Trophoblast cell (in vitro differentiated cells and primary cell): ENCODE measurements at regions not wholly inside any gene's neighbourhood (a gene's known extent, or its start where the extent isn't known, plus 50 kb on each side); places are given as distances from the start of the nearest gene placed in this dataset.

ENCODE experiments used
- DNase-seq, 2 donors: peaks; one replicate each; pipeline ENCODE4 v3.0.0-alpha.2; 2016
- H2AFZ ChIP-seq: 2 replicates; pipeline ENCODE4 v1.6.1; 2013; ENCODE audit warnings: low read length, moderate library complexity, mild to moderate bottlenecking; ENCODE audit not compliant: insufficient read depth, poor library complexity
- H2AK5ac ChIP-seq: 2 replicates; pipeline ENCODE4 v1.6.1; 2013; ENCODE audit warnings: mild to moderate bottlenecking, low read length
- H2BK120ac ChIP-seq: 2 replicates; pipeline ENCODE4 v1.6.1; 2013; ENCODE audit warnings: low read length, mild to moderate bottlenecking, moderate library complexity; ENCODE audit not compliant: insufficient read depth, poor library complexity
- H2BK12ac ChIP-seq: 2 replicates; pipeline ENCODE4 v1.6.1; 2013; ENCODE audit warnings: mild to moderate bottlenecking, low read length, moderate library complexity
- H2BK5ac ChIP-seq: 2 replicates; pipeline ENCODE4 v1.6.1; 2013; ENCODE audit warnings: low read length, low read depth, moderate library complexity, mild to moderate bottlenecking; ENCODE audit not compliant: poor library complexity
- H3K14ac ChIP-seq: 2 replicates; pipeline ENCODE4 v1.6.1; 2013; ENCODE audit warnings: mild to moderate bottlenecking, low read length
- H3K18ac ChIP-seq: 2 replicates; pipeline ENCODE4 v1.6.1; 2013; ENCODE audit warnings: mild to moderate bottlenecking, low read length
- H3K23ac ChIP-seq: 2 replicates; pipeline ENCODE4 v1.6.1; 2013; ENCODE audit warnings: low read length
- H3K27ac ChIP-seq: 2 replicates; pipeline ENCODE4 v1.5.1; 2013; ENCODE audit warnings: low read depth, mild to moderate bottlenecking, inconsistent platforms, low read length, moderate library complexity
- H3K27me3 ChIP-seq: 2 replicates; pipeline ENCODE4 v1.6.1; 2013; ENCODE audit warnings: inconsistent platforms, mild to moderate bottlenecking, low read length, moderate library complexity; ENCODE audit not compliant: insufficient read depth
- H3K36me3 ChIP-seq, 2 experiments: 1 replicate in 1 of 2; 2 replicates in 1 of 2; pipeline ENCODE4 v1.6.1; 2013; ENCODE audit warnings: low read length in 2 of 2, mild to moderate bottlenecking in 2 of 2, moderate library complexity in 1 of 2; ENCODE audit not compliant: insufficient read depth in 2 of 2, control insufficient read depth in 1 of 2
- H3K4ac ChIP-seq: 2 replicates; pipeline ENCODE4 v1.6.1; 2013; ENCODE audit warnings: low read depth, mild to moderate bottlenecking, low read length, moderate library complexity
- H3K4me1 ChIP-seq, 2 experiments: 1 replicate in 1 of 2; 2 replicates in 1 of 2; pipeline ENCODE4 v1.6.1; 2013; ENCODE audit warnings: low read length in 2 of 2, mild to moderate bottlenecking in 2 of 2, moderate library complexity in 1 of 2; ENCODE audit not compliant: insufficient read depth in 2 of 2, control insufficient read depth in 1 of 2
- H3K4me2 ChIP-seq: 2 replicates; pipeline ENCODE4 v1.6.1; 2013; ENCODE audit warnings: inconsistent platforms, mild to moderate bottlenecking, low read length, moderate library complexity
- H3K4me3 ChIP-seq: 2 replicates; pipeline ENCODE4 v1.5.1; 2013; ENCODE audit warnings: mild to moderate bottlenecking, low read depth, low read length, inconsistent platforms
- H3K79me1 ChIP-seq: one replicate; pipeline ENCODE4 v1.6.1; 2013; ENCODE audit warnings: low read length
- H3K79me2 ChIP-seq: 2 replicates; pipeline ENCODE4 v1.6.1; 2013; ENCODE audit warnings: low read length, mild to moderate bottlenecking; ENCODE audit not compliant: control insufficient read depth, insufficient read depth, poor library complexity
- H3K9ac ChIP-seq: 2 replicates; pipeline ENCODE4 v1.6.1; 2013; ENCODE audit warnings: mild to moderate bottlenecking, low read length
- H3K9me3 ChIP-seq: 2 replicates; pipeline ENCODE4 v1.6.1; 2013; ENCODE audit warnings: low read depth, mild to moderate bottlenecking, control low read depth, inconsistent platforms, low read length; ENCODE audit not compliant: insufficient read depth
- H4K12ac ChIP-seq: 2 replicates; pipeline ENCODE4 v1.6.1; 2013; ENCODE audit warnings: low read depth, mild to moderate bottlenecking, low read length, moderate library complexity
- H4K8ac ChIP-seq: 2 replicates; pipeline ENCODE4 v1.6.1; 2013; ENCODE audit warnings: low read depth, mild to moderate bottlenecking, low read length, moderate library complexity
- H4K91ac ChIP-seq: one replicate; pipeline ENCODE4 v1.6.1; 2013; ENCODE audit warnings: low read depth, mild to moderate bottlenecking, low read length, moderate library complexity
- WGBS: extraction: QIAGEN DNeasy Blood & Tissue Kit; methylation state at CpG from one replicate; pipeline ENCODE4 v1.1.7; 2013; ENCODE audit warnings: missing lambda C conversion rate; ENCODE audit not compliant: insufficient read length, insufficient coverage; ENCODE audit errors: extremely low coverage; 5-methylcytosine and 5-hydroxymethylcytosine counted together

- no peaks in the 10 kb centered on the region for H3K79me1 ChIP-seq
- H4K8ac ChIP-seq = no peak overlapping the region
- peaks cover 0 to 2% of the 10 kb centered on the region in 2 experiments for H3K4me1 ChIP-seq
- H3K27ac ChIP-seq = no peak overlapping the region
- H3K4ac ChIP-seq = no peak overlapping the region
- no peak overlapping the region for H3K18ac ChIP-seq
- H3K23ac ChIP-seq = no peak overlapping the region
- no peak overlapping the region for H2AK5ac ChIP-seq
- no peaks in the 10 kb centered on the region for H3K36me3 ChIP-seq
- H3K27me3 ChIP-seq = no peaks in the 10 kb centered on the region
- no peak overlapping the region for H3K4me2 ChIP-seq
- DNase-seq = no peak
- H2BK12ac ChIP-seq = no peak overlapping the region
- H3K4me3 ChIP-seq = no peak overlapping the region
- no peaks in the 10 kb centered on the region for H3K9me3 ChIP-seq
- no CpG with 5 or more reads among the region's 3 CpGs for WGBS
- H3K79me2 ChIP-seq = no peaks in the 10 kb centered on the region
- no peak overlapping the region for H2BK5ac ChIP-seq
- no peak overlapping the region for H2BK120ac ChIP-seq
- no peak overlapping the region for H4K91ac ChIP-seq
- no peak overlapping the region for H3K9ac ChIP-seq
- H3K14ac ChIP-seq = no peak overlapping the region
- H4K12ac ChIP-seq = no peak overlapping the region
- no peak overlapping the region for H2AFZ ChIP-seq
These were observed 1391.4 kb downstream of the EFNB2 start for GRCh38 chr13:105144020-105144419.

GRCh38 chr13:105142556-105142955 is 1392.9 kb downstream of the EFNB2 start:
- H3K27me3 ChIP-seq = no peaks in the 10 kb centered on the region
- H3K36me3 ChIP-seq = no peaks in the 10 kb centered on the region
- no peak overlapping the region for H3K14ac ChIP-seq
- H3K9me3 ChIP-seq = no peaks in the 10 kb centered on the region
- peaks cover 0 to 2% of the 10 kb centered on the region in 2 experiments for H3K4me1 ChIP-seq
- no peak overlapping the region for H3K27ac ChIP-seq
- no peak overlapping the region for H3K23ac ChIP-seq
- H2BK5ac ChIP-seq = no peak overlapping the region
- H4K91ac ChIP-seq = no peak overlapping the region
- no peak overlapping the region for H3K4me3 ChIP-seq
- H2AFZ ChIP-seq = no peak overlapping the region
- no peaks in the 10 kb centered on the region for H3K79me2 ChIP-seq
- no peak overlapping the region for H2AK5ac ChIP-seq
- no peak for DNase-seq
- no peak overlapping the region for H2BK120ac ChIP-seq
- H2BK12ac ChIP-seq = no peak overlapping the region
- H3K4ac ChIP-seq = no peak overlapping the region
- no peak overlapping the region for H3K18ac ChIP-seq
- H3K9ac ChIP-seq = no peak overlapping the region
- no peaks in the 10 kb centered on the region for H3K79me1 ChIP-seq
- no peak overlapping the region for H4K12ac ChIP-seq
- no peak overlapping the region for H3K4me2 ChIP-seq
- no peak overlapping the region for H4K8ac ChIP-seq
- WGBS = 100% methylated on average over 1 of the region's 2 CpGs

- no peaks in the 10 kb centered on the region for H3K79me1 ChIP-seq
- H2BK5ac ChIP-seq = no peak overlapping the region
- no peak overlapping the region for H3K27ac ChIP-seq
- H3K23ac ChIP-seq = no peak overlapping the region
- H2BK12ac ChIP-seq = no peak overlapping the region
- H2AK5ac ChIP-seq = no peak overlapping the region
- H3K4me3 ChIP-seq = no peak overlapping the region
- no peak overlapping the region for H3K4me2 ChIP-seq
- H3K14ac ChIP-seq = no peak overlapping the region
- no peaks in the 10 kb centered on the region for H3K27me3 ChIP-seq
- no peaks in the 10 kb centered on the region for H3K36me3 ChIP-seq
- H3K4me1 ChIP-seq = peaks cover 0 to 2% of the 10 kb centered on the region in 2 experiments
- H2BK120ac ChIP-seq = no peak overlapping the region
- H3K4ac ChIP-seq = no peak overlapping the region
- no peak overlapping the region for H4K8ac ChIP-seq
- no peak overlapping the region for H2AFZ ChIP-seq
- no peaks in the 10 kb centered on the region for H3K79me2 ChIP-seq
- peak; percentile 43 to 56 for DNase-seq
- WGBS = no CpG with 5 or more reads among the region's 20 CpGs
- no peak overlapping the region for H3K18ac ChIP-seq
- H4K91ac ChIP-seq = no peak overlapping the region
- no peak overlapping the region for H4K12ac ChIP-seq
- H3K9me3 ChIP-seq = no peaks in the 10 kb centered on the region
- H3K9ac ChIP-seq = no peak overlapping the region
These were observed 1395.8 kb downstream of the EFNB2 start for GRCh38 chr13:105139380-105140285.

GRCh38 chr13:105139048-105139379 is 1396.4 kb downstream of the EFNB2 start:
- Histone ChIP-seq H3K9ac (no peak overlapping the region), H3K79me2 (no peaks in the 10 kb centered on the region), H4K91ac (no peak overlapping the region), H2BK5ac (no peak overlapping the region), H2BK120ac (no peak overlapping the region), H2AFZ (no peak overlapping the region), H3K27ac (no peak overlapping the region), H3K4me3 (no peak overlapping the region), H3K9me3 (no peaks in the 10 kb centered on the region), H2BK12ac (no peak overlapping the region), H4K12ac (no peak overlapping the region), H4K8ac (no peak overlapping the region), H3K14ac (no peak overlapping the region), H3K4me1 (peaks cover 0 to 2% of the 10 kb centered on the region in 2 experiments), H3K27me3 (no peaks in the 10 kb centered on the region), H3K18ac (no peak overlapping the region), H3K79me1 (no peaks in the 10 kb centered on the region), H3K4me2 (no peak overlapping the region), H2AK5ac (no peak overlapping the region), H3K23ac (no peak overlapping the region), H3K4ac (no peak overlapping the region), H3K36me3 (no peaks in the 10 kb centered on the region)
- no CpG with 5 or more reads among the region's 3 CpGs for WGBS
- no peak for DNase-seq
